ENCODE measurements at regions not wholly inside any gene's neighbourhood (a gene's known extent, or its start where the extent isn't known, plus 50 kb on each side); places are given as distances from the start of the nearest gene placed in this dataset.
"Not testable (repeated sequence)": the region's sequence is repeated elsewhere in the genome, so short reads cannot be mapped to it uniquely, and the experiment has no call there.

GRCh38 chr3:153903430-153903829 is 217.8 kb upstream of the ARHGEF26 start:
- DNase-seq = no peak

- no peak for DNase-seq
Observed at GRCh38 chr3:153906366-153906765, 214.8 kb upstream of the ARHGEF26 start.

DNA sequence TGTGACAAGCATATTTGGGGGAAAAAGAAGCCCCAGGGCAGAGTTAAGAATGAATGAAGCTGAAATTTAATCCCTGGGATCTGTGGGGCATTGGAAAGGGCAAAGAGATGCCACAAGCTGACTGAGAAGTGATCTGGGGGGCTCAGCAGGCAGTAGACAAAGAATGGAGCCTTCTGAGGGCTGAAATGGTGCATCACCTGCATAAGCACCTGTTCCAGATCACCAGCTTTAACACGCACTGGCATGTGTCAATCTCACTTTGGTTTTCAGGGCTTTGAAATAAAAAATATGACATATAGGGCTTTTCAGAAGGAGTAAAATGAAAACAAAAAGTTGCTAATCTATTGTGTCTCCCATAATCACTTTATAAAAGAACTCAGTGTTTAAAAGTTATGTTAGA is 210.8 kb upstream of the ARHGEF26 start:
- DNase-seq = no peak

DNA sequence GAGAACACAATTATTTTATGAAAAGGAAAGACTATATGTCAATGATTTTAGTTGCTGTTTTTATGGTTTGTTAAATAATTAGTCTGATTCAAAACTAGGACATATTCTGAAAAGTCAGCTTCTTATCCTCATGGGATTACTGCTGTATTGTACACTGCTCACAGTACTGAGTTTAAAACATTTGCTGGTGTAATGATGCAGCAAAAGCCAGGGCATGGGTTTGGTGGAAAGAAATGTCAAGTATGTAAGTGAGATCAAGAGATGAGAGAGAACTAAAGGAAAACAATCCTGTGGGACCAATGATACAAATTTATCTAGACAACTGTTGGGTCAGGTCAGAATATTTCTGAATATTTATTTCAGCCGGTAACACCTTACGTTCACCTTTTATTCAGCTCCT is 210.1 kb upstream of the ARHGEF26 start:
- no peak for DNase-seq

- no peak for DNase-seq
Observed at GRCh38 chr3:153919773-153920172, 201.4 kb upstream of the ARHGEF26 start.

DNA sequence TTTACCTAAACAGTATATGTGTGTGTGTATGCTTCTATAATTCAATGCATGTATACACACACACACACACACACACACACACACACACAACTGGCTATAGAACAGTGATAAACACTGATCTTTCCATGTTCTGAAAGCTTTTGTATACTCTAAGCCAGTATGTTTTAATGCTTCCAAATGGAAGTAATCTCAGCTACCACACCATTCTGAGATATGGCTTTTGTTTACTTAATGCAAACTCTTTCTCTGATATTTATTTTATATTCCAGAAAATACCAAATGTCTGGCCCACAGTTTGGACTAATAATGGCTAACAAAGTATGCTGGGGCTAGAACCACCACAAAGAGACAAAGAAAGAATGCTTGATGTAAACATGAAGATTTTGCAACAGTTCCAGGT is 199.4 kb upstream of the ARHGEF26 start:
- DNase-seq = no peak

- DNase-seq = no peak
Observed at GRCh38 chr3:153925841-153926514, 195.2 kb upstream of the ARHGEF26 start.

DNA sequence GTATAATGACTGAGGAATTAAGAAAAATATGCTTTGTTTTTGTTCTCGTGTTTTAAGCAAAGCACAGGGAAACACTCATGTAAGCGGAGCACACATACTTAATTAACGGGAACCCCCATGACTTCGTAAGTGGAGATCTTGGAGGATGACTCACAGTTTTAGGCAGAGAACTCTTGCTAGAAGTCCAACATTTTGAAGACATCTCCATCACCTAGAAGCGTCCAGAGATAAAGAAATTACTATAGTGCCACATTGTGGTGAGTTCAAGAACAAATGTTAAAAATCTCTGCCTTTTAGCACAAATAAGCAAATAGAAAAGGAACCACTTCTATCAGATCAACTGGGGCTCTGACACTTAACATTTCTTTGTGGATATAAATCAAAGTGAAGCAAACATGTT is 194.1 kb upstream of the ARHGEF26 start:
- DNase-seq = peak; percentile 81 to 87

DNA sequence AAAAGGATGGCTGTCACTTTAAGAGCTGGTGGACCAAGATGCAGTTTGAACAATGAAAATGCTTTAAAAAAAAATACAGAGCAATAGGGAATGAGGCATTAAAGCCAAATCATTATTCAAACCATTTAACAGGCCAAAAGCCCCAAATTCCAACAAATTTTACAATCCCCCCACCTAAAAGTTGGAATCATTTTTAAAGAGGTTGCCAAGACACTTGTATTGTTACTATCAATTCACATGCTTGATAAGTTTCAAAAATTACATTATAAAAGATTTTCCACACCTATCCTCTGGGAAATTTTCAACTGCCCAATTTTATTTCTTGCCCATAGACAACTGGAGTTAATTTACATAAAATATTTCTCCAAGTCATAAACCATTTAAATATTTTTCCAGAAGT is 192.3 kb upstream of the ARHGEF26 start:
- no peak for DNase-seq

DNA sequence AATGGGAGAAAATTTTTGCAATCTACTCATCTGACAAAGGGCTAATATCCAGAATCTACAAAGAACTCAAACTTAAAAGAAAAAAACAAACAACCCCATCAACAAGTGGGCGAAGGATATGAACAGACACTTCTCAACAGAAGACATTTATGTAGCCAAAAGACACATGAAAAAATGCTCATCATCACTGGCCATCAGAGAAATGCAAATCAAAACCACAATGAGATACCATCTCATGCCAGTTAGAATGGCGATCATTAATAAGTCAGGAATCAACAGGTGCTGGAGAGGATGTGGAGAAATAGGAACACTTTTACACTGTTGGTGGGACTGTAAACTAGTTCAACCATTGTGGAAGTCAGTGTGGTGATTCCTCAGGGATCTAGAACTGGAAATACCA is 187.7 kb upstream of the ARHGEF26 start:
- not testable (repeated sequence) for DNase-seq

DNA sequence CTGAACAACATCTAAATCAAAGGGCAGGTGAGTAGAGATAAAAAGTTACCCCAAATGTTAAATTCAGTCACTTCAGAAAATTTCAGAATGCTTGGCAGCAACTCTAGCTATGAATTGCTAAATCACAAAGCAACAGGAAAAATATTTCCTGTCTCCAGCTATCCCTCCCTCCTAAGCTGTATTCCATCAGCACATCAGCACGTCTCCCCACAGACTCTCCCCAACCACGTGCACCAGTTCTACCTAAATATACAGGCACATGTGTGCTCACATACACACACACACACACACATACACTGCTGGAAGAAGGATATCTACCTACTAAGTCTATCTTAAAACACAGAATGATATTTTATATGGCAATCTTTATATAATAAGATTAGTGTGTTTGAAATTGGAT is 177.1 kb upstream of the ARHGEF26 start:
- DNase-seq = peak in 1 of 2 donors; percentile 19

DNA sequence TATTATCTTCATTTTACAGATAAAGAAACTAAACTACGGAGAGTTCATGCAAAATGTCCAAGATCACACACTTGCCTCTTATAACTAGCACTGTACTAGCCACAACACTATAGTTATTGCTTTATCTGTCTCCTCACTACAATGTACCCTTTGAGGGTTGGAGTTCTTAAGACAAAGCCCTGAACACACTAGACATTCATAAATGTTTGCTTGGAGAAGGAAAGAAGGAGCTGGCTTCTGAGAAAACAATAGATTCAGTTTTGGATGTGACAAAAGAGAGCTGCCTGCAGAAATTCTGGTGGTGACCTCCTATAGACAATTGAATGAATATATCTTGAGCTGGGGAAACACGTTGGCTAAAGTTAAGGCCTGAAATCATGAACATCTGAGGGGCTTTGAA is 169.9 kb upstream of the ARHGEF26 start:
- DNase-seq = no peak

- no peak for DNase-seq
Observed at GRCh38 chr3:153952091-153952490, 169.1 kb upstream of the ARHGEF26 start.

DNA sequence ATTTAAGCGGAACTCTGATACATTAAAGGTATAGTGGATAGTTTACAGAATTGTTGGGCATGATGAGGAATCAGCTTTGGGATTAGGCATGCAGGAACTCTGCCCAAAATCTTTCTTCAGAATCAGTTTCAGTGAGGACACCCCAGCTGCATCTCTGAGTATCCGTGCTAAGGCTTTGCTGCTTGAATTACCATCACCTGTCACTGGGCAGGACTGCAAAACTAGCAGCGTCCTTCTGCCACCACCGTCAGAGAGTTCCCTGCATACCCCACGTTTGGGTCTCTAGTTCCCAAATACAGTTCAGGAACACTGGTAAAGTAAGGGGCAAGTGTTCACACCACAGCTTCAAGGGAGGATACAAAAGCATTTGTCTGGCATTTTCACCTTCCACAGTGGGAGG is 164.6 kb upstream of the ARHGEF26 start:
- no peak for DNase-seq

DNA sequence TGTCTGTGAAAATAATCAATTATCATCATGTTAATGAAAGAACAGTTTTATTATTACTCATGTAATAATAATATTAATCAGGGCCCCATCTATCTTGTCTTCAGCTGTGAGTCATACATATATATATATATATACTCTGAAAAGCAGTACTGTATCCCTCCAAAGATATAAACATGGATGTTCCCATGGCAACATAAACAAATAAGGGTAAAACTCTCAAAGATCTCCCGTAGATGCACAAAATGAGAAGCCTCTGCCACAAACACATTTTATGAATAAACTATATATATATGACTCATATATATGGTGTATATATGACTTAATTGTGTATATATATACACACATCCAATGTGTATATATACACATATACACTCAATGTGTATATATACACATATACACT is 163.8 kb upstream of the ARHGEF26 start:
- no peak for DNase-seq

DNA sequence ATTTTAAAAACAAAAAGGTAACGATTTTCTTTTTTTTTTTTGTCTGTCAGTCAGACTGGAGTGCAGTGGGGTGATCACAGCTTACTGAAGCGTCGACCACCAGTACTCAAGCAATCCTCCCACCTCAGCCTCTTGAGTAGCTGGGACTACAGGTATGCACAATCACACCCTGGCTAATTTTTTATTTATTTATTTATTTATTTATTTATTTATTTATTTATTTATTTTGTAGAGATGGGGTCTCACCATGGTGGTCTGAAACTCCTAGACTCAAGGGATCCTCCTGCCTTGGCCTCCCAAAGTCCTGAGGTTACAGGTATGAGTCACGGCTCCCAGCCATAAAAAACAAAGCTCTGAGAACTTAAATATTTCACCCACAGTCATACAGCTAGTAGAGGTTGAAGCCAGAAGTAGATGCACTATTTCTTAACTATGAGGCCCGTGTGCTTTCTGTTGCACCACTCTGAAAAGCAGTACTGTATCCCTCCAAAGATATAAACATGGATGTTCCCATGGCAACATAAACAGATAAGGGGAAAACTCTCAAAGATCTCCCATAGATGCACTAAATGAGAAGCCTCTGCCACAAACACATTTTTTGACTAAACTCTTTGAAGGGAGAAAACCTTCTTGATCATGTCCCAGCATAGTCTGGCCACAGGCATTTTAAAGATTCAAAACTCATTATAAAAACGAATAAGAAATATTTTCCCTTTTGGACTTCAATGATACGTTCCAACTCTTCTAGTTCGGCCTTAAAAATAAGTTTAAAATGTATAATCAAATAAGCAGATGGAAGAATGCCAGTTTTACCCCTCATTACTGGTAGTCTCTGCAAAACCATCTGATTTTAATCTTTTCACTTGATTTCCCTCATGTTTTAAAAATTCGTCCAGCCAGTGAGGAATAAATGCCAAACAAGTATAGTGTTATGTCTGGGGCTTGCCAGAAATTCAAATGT is 162.3 kb upstream of the ARHGEF26 start:
- peak; percentile 65 to 76 for DNase-seq

- DNase-seq = no peak
Observed at GRCh38 chr3:153960458-153961074, 160.6 kb upstream of the ARHGEF26 start.

DNA sequence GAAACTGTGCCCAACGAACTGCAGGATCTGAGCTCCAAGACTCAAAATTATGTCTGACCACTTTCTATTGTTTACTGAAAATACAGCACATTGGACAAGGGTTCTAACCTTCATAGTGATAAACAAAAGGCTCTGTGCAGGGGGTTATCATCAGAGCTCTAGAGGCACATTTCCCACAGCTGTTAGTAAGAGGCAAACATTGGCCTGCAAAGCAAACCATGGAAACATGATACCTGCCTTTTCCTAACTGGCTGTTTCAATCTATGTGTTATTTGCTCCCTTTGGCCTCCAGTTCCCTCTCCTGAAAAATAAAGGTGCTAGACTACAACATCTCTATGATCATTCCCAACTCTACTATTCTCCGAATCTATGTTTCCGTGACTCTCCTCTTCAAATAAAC is 159.7 kb upstream of the ARHGEF26 start:
- DNase-seq = no peak

- no peak for DNase-seq
Observed at GRCh38 chr3:153963012-153963411, 158.2 kb upstream of the ARHGEF26 start.

DNA sequence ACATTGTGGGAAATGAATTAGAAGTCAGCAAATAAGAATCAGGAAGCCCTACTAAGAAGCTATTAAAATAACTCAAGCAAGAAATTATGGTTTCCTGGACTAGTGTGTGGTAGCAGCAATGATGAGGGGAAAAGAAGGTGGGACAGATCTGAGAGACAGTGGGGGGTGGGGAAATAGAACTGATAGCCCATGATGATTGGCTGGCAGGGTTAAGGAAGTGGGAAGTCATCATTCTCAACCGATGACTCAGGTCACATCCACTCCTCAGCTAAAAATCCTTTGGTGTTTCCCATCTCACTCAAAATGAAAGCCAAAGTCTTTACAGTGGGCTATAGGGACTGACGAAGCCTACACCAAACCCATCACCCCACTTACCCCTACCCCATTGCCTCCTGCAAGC is 153.9 kb upstream of the ARHGEF26 start:
- no peak for DNase-seq

- DNase-seq = no peak
Observed at GRCh38 chr3:153970047-153970446, 151.1 kb upstream of the ARHGEF26 start.

DNA sequence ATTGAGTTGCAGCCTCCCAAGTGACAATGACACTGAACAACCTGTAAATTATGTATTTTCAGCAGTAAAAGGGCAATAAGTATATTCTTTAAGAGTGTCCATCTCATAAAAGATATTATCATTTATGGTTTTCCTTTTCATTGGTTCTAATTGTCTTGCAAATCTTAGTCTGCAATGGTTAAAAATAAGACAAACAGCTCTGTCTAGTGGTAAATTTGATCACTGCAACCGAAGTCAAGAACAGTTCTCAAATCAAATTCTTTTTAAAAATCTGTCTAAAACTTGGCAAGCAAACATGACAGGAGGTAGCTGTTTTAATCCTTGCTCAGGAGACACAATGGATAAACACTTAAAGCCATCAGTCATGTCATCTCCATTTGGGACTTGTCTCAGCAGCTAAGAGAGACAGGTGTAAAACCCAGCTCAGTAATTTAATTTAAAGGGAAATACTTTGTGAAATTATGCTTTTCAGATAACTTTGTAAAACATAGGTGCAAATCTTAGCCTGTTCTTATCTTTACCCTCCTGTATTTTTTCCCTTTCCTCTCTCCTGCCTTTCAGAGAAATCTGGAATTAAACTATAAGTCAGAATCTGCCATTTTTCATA is 150.3 kb upstream of the ARHGEF26 start:
- DNase-seq = no peak
